ENCODE measurements at regions not wholly inside any gene's neighbourhood (a gene's known extent, or its start where the extent isn't known, plus 50 kb on each side); places are given as distances from the start of the nearest gene placed in this dataset.

- no peak for TF ChIP-seq CTCF (IDR thresholded peaks at IDR 0.05; ENCODE audit: low read depth, low read length)
- TF ChIP-seq POLR2A (IDR thresholded peaks at IDR 0.05; ENCODE audit: extremely low read depth, insufficient read length) = no peak
Measured at GRCh38 chr2:12036640-12036983, 290.2 kb downstream of the LPIN1 start.
